GM12872 (cell line): ENCODE measurements at regions not wholly inside any gene's neighbourhood (a gene's known extent, or its start where the extent isn't known, plus 50 kb on each side); places are given as distances from the start of the nearest gene placed in this dataset.

Source experiments
- TF ChIP-seq, protein P1 (sequence below): IDR thresholded peaks from 3 replicates; pipeline ENCODE4 v1.5.1; 2011; ENCODE audit warnings: low read depth, mild to moderate bottlenecking, low read length, moderate library complexity; ENCODE audit not compliant: insufficient read depth

DNA sequence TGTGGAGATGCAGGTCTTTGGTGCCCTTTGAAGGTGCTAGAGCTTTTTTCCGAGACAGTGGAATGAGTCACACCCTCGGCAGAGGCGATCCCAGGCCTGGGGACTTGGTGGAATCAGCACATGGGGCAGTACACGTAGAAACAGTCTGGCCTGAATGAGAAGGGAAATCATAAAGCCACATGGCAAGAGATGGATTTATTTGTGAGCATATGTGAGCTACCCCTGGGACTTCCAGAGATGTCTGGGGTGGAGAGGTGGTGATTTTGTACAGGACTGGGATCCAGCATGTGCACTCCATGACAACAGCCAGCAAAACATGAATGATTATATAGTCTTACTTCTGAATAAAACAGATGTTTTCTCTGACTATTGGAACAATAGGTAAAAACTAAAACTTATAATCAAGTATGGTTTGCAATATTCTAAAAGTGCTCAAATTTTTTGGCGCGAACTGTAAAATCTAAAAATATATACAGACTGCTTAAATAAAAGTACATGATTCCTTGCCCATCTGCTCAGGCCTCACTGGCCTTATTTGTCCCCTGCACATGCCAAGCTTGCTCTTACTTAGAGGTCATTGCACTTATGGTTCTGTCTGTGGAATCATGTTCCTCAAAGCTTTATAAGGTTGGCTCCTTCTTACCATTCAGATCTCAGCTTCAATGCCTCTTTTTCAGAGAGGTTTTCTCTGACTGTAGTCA, 54.7 kb upstream of the SMARCA2 start:
- TF ChIP-seq, protein P1, sequence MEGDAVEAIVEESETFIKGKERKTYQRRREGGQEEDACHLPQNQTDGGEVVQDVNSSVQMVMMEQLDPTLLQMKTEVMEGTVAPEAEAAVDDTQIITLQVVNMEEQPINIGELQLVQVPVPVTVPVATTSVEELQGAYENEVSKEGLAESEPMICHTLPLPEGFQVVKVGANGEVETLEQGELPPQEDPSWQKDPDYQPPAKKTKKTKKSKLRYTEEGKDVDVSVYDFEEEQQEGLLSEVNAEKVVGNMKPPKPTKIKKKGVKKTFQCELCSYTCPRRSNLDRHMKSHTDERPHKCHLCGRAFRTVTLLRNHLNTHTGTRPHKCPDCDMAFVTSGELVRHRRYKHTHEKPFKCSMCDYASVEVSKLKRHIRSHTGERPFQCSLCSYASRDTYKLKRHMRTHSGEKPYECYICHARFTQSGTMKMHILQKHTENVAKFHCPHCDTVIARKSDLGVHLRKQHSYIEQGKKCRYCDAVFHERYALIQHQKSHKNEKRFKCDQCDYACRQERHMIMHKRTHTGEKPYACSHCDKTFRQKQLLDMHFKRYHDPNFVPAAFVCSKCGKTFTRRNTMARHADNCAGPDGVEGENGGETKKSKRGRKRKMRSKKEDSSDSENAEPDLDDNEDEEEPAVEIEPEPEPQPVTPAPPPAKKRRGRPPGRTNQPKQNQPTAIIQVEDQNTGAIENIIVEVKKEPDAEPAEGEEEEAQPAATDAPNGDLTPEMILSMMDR = no peak

DNA sequence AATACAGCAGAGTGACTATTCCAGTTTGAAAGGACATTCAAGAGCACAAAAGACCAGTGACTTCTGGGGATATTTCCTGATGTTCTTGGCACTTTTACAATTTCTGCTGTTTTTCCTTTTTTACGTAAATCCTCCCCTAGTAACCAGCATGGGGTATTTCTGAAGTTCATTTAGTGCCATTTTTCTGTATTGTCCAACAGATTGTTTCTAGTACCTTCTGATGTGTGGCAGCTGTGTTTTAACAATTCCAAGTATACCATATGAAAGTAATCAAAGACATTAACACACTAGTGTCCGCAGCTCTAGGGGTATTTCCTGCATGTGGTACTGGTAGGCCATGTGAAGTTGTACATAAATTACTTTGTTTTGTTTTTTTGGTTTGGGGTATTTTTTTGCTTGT, 53.0 kb upstream of the SMARCA2 start:
- TF ChIP-seq, protein P1 = no peak

DNA sequence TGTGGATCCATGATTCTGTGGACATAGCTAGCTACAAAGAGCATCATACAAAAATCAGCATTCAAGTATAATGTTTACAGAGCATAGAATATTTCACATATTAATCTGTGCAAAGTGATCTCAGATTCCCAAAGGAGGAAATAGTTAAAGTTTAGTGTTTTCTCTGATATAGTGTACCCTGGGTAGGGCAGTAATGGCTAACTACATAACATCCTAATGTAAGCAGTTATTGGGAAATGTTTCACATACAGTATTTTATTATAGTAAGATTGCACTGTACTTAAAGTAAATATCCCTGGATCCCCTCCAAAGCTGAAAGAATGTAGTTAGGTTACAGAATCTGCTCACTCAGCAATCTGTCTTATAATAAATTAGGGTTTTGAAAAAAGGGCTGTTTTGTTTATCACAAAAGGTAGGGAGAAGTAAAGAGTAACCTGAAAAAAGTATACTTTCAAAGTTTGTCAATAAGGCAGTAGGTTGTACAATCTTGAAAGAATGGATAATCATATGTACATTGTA, 52.5 kb upstream of the SMARCA2 start:
- TF ChIP-seq, protein P1 = no peak

DNA sequence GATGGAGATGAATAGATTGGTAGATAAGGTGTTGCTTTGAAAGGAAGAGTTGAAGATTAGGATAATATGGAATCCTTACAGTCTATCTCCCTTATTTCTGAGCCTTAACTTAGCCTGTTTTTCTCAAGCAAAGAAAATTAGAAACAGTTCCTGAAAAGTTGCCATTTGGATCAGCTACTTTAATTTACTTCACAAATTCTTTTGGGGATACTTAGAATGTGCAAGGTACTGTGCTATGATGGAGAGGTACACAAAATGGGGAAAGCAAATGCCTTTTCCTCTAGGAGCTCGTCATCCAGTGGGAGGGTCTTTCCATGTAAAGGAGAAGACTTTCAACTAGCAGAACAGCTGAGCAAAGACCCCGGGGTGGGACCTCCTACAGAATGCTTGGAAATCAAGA, 51.1 kb upstream of the SMARCA2 start:
- TF ChIP-seq, protein P1 = no peak
